Glutamatergic neuron (in vitro differentiated cells): ENCODE measurements at regions not wholly inside any gene's neighbourhood (a gene's known extent, or its start where the extent isn't known, plus 50 kb on each side); places are given as distances from the start of the nearest gene placed in this dataset.

Experiments
- DNase-seq: peaks from one replicate; pipeline ENCODE4 v3.0.0; 2022
- H3K27ac Mint-ChIP-seq: one replicate; pipeline ENCODE4 v1.8.0; 2020; ENCODE audit warnings: mild to moderate bottlenecking, mixed read lengths, inconsistent platforms; ENCODE audit not compliant: unreplicated experiment
- H3K27me3 Mint-ChIP-seq: one replicate; pipeline ENCODE4 v1.8.0; 2020; ENCODE audit warnings: mild to moderate bottlenecking, moderate library complexity, mixed read lengths, inconsistent platforms; ENCODE audit not compliant: unreplicated experiment
- H3K36me3 Mint-ChIP-seq: one replicate; pipeline ENCODE4 v1.8.0; 2020; ENCODE audit warnings: mild to moderate bottlenecking, mixed read lengths, inconsistent platforms; ENCODE audit not compliant: unreplicated experiment
- H3K4me1 Mint-ChIP-seq: one replicate; pipeline ENCODE4 v1.8.0; 2020; ENCODE audit warnings: mild to moderate bottlenecking, low read depth, mixed read lengths, inconsistent platforms; ENCODE audit not compliant: unreplicated experiment
- H3K4me3 Mint-ChIP-seq: one replicate; pipeline ENCODE4 v1.8.0; 2020; ENCODE audit warnings: mild to moderate bottlenecking, mixed read lengths, inconsistent platforms; ENCODE audit not compliant: unreplicated experiment
- H3K9me3 Mint-ChIP-seq: one replicate; pipeline ENCODE4 v1.8.0; 2020; ENCODE audit warnings: mild to moderate bottlenecking, moderate library complexity, mixed read lengths, inconsistent platforms; ENCODE audit not compliant: unreplicated experiment
- CTCF ChIP-seq: fragments of 200-600 bp; sonication (generic); IDR thresholded peaks from one replicate; pipeline ENCODE4 v1.5.0; 2021; ENCODE audit not compliant: partially characterized antibody, unreplicated experiment

GRCh38 chr10:3902054-3902808 lies 117.2 kb upstream of the KLF6 start:
- peaks cover 2% of the 10 kb centered on the region for H3K27me3 Mint-ChIP-seq
- H3K27ac Mint-ChIP-seq = no peak overlapping the region
- no peaks in the 10 kb centered on the region for H3K9me3 Mint-ChIP-seq
- no peaks in the 10 kb centered on the region for H3K4me1 Mint-ChIP-seq
- H3K36me3 Mint-ChIP-seq = no peaks in the 10 kb centered on the region
- no peak overlapping the region for H3K4me3 Mint-ChIP-seq
- TF ChIP-seq CTCF = no peak
- no peak for DNase-seq

GRCh38 chr10:3901370-3901769 lies 116.4 kb upstream of the KLF6 start:
- DNase-seq = no peak
- Mint-ChIP-seq H3K4me1 (no peaks in the 10 kb centered on the region), H3K27ac (no peak overlapping the region), H3K4me3 (no peak overlapping the region), H3K9me3 (no peaks in the 10 kb centered on the region), H3K36me3 (no peaks in the 10 kb centered on the region), H3K27me3 (peaks cover 2% of the 10 kb centered on the region)
- no peak for TF ChIP-seq CTCF

GRCh38 chr10:3900391-3900790 lies 115.4 kb upstream of the KLF6 start:
- no peak overlapping the region for H3K4me3 Mint-ChIP-seq
- TF ChIP-seq CTCF = no peak
- H3K27ac Mint-ChIP-seq = no peak overlapping the region
- H3K9me3 Mint-ChIP-seq = no peaks in the 10 kb centered on the region
- peaks cover 2% of the 10 kb centered on the region for H3K27me3 Mint-ChIP-seq
- no peak for DNase-seq
- no peaks in the 10 kb centered on the region for H3K36me3 Mint-ChIP-seq
- H3K4me1 Mint-ChIP-seq = no peaks in the 10 kb centered on the region

- Mint-ChIP-seq H3K36me3 (no peaks in the 10 kb centered on the region), H3K27me3 (peaks cover 2% of the 10 kb centered on the region), H3K27ac (no peak overlapping the region), H3K4me3 (no peak overlapping the region), H3K4me1 (no peaks in the 10 kb centered on the region), H3K9me3 (peaks cover 2% of the 10 kb centered on the region)
- DNase-seq = no peak
- no peak for TF ChIP-seq CTCF
Measured at GRCh38 chr10:3898821-3899220, 113.8 kb upstream of the KLF6 start.

- Mint-ChIP-seq H3K27me3 (no peaks in the 10 kb centered on the region), H3K4me1 (no peaks in the 10 kb centered on the region), H3K36me3 (no peaks in the 10 kb centered on the region), H3K4me3 (no peak overlapping the region), H3K9me3 (peaks cover 2% of the 10 kb centered on the region), H3K27ac (no peak overlapping the region)
- no peak for DNase-seq
- no peak for TF ChIP-seq CTCF
Measured at GRCh38 chr10:3897156-3897555, 112.1 kb upstream of the KLF6 start.
